H1 (cell line): ENCODE measurements at regions not wholly inside any gene's neighbourhood (a gene's known extent, or its start where the extent isn't known, plus 50 kb on each side); places are given as distances from the start of the nearest gene placed in this dataset.

Experiments
- CHD7 ChIP-seq: fragments of 300-600 bp; sonication (generic); IDR thresholded peaks from 2 replicates; pipeline ENCODE4 v1.7.1; 2012; ENCODE audit warnings: low read length, moderate library complexity, mild to moderate bottlenecking, inconsistent platforms; ENCODE audit not compliant: insufficient replicate concordance
- HDAC2 ChIP-seq, 2 experiments: fragments of 300-600 bp in 1 of 2; sonication (generic) in 1 of 2; IDR thresholded peaks; 2 replicates each; pipeline ENCODE4 v1.6.1; 2011 to 2012; ENCODE audit warnings: low read depth in 2 of 2, low read length in 2 of 2, mild to moderate bottlenecking in 2 of 2, moderate library complexity in 2 of 2, borderline replicate concordance in 1 of 2, inconsistent platforms in 1 of 2
- JUN ChIP-seq: IDR thresholded peaks from 2 replicates; pipeline ENCODE4 v1.6.1; 2011; ENCODE audit warnings: low read depth, mild to moderate bottlenecking, improper control_type of control experiment, low read length

- TF ChIP-seq CHD7: no peak
- no peak for TF ChIP-seq JUN
- no peak for TF ChIP-seq HDAC2 (IDR thresholded peaks at IDR 0.05; ENCODE audit: borderline replicate concordance in 1 of 2, low read depth in 2 of 2, low read length in 2 of 2)
These were observed 488.8 kb upstream of the FSHR start (continued) for GRCh38 chr2:49643149-49643548.
